ENCODE measurements at regions not wholly inside any gene's neighbourhood (a gene's known extent, or its start where the extent isn't known, plus 50 kb on each side); places are given as distances from the start of the nearest gene placed in this dataset.

DNA sequence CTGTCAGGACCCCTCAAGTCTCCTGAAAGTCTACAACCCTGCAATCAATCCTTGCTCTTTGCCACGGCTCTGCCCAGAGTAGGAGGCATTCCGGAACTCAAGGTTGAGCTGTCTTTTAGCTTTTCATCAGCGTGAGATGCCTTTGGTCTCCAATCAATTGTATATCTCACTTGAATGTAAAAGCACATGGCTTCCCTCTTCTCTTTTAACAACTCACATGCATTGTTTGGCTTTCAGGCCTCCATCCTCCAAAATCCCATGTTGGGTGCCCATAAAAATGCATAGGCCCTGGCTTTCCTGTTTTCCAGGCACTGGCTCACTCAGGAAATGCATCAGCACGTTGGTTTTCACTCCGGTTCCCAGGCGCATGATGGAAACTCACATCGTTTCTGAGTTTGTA lies 64.0 kb upstream of the FOXF1 start:
- DNase-seq (ENCODE audit: low spot score) = no peak

GRCh38 chr16:86447228-86447627 lies 63.1 kb upstream of the FOXF1 start:
- no peak for DNase-seq (ENCODE audit: low spot score)

GRCh38 chr16:86448306-86448890 lies 61.9 kb upstream of the FOXF1 start:
- no peak for DNase-seq (ENCODE audit: low spot score)

DNA sequence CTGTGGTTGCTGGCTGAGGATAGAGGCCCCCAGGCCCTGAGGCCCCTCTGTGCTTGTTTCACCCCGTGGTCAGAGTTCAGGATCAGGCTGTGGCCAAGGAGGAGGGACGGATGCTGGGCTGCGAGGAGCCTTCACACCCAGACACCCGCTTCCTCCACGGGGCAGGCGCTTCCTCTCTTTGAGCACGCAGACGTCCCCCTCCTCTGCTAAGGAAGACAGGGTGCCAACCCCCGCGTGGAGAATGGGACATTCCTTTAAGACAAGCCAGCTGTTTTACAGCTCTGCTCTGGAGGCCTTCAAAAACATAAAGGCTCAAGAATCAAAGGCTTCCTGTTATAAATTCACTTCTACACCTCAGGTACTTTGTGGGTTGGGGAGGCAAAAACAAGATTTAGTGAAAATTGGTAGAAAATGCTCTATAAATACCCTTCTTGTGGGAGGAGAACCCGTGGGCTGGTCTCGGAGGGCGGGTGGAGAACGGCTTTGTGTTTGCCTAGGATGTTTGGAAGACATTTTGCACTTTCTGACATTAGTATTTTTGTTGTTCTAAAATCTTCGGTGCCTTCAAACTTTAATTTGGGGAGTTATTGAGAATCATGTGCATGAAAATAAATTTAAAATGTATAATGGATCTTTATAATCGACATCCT lies 60.8 kb upstream of the FOXF1 start:
- no peak for DNase-seq (ENCODE audit: low spot score)

DNA sequence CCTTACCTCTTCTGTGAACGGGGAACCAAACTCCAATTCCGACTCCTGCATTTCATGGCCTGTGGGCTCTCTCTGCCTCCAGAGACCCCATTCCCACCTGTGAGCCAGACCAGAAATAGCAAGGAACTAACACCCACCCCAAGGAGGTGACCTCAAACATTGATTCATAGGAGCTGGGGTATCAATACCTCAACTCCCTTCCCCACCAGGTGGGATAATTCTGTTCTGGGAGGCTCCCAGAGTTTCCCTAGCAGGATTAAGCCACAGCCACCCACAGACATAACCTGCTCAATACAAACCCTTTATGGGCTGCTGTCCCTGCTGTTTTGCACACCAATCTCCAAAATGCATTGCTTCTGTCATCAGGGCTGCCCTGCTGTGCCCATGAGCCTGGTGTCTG lies 59.6 kb upstream of the FOXF1 start:
- DNase-seq (ENCODE audit: low spot score) = no peak

DNA sequence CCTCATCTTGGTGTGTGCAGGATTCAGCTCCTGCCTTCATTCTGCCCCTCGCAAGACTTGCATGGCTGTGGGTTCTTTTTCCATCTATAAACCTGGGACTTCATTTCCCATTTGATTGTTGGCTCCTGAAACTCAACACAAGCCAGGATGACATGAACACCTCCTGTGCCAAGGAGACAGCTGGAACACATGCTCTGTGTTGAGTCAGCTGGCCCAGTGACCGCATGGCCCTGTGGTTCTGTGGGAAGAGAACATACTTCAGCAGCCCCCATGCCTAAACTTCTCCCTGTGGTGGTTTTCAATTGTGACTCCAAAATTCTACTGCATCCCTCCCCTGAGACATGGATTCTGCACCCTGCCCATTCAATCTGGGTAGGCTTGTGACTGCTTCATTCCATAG lies 57.9 kb upstream of the FOXF1 start:
- no peak for DNase-seq (ENCODE audit: low spot score)

DNA sequence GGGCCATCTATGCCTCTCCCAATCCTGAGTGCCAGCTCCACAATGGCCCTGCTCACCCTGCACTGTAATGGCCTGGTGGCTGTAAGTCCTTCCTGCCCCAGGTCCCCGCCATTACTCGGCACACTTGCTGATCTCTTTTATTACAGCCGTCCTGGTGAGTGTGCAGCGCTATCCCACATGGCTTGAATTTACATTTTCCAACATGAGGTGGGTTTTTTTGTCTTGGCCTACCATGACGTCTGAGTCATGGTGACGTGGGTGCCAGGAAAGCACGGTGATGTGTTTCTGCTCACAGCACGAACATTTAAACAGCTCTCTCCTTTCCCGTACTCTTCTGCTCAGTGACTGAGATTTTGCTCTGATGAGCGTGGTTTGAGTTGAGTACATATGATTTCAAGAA lies 55.2 kb upstream of the FOXF1 start:
- no peak for DNase-seq (ENCODE audit: low spot score)

GRCh38 chr16:86455640-86456039 lies 54.7 kb upstream of the FOXF1 start:
- DNase-seq (ENCODE audit: low spot score) = no peak

DNA sequence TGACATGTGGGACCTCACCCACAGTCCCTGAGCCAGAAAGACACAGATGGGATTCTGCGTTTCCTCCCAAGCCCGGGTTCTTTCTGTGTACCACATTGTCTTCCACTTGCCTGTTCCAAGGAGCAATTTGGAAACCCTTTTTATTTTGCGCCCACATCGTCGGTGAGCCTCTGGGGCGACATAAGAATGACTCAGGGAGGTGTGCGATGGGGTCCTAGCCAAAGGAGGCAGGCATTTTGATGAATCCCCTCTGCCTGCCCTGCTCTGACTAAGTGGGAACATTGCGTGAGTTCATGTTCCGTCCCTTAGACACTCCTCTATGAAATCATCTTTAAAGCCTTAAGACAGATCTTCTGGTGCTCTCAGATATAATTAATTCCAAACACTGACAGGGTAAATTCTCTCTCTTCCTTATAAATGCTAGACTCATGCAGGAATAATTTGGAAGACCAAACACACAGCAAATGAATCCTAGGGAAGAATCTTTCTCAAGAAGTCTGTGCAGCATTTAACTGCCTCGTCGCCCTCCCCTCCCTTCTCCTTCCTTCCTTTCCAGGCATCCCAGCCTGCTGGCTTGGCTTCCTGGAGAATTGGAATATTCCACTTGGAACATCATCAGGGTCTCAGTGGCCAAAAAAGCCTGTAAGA lies 52.7 kb upstream of the FOXF1 start:
- no peak for DNase-seq (ENCODE audit: low spot score)

- no peak for DNase-seq (ENCODE audit: low spot score)
Measured at GRCh38 chr16:86458149-86458777, 52.1 kb upstream of the FOXF1 start.

GRCh38 chr16:86459266-86459665 lies 51.1 kb upstream of the FOXF1 start:
- DNase-seq (ENCODE audit: low spot score) = no peak
